ENCODE measurements at regions not wholly inside any gene's neighbourhood (a gene's known extent, or its start where the extent isn't known, plus 50 kb on each side); places are given as distances from the start of the nearest gene placed in this dataset.

- FAIRE-seq (no peak), DNase-seq (ENCODE audit: low read depth) (no peak)
- Histone ChIP-seq H3K4me1 (ENCODE audit: insufficient read depth, low read length) (no peaks in the 10 kb centered on the region), H3K27ac (ENCODE audit: low read depth, low read length) (no peak overlapping the region), H3K9me3 (ENCODE audit: insufficient read depth, low read depth, low read length) (no peaks in the 10 kb centered on the region), H4K20me1 (ENCODE audit: insufficient read depth, low read length) (no peaks in the 10 kb centered on the region), H3K79me2 (ENCODE audit: insufficient read depth, low read length) (no peaks in the 10 kb centered on the region), H3K4me2 (ENCODE audit: low read length) (no peak overlapping the region), H3K36me3 (ENCODE audit: insufficient read depth, low read length) (no peaks in the 10 kb centered on the region), H2AFZ (ENCODE audit: low read depth, low read length) (no peak overlapping the region), H3K27me3 (ENCODE audit: insufficient read depth, low read length) (no peaks in the 10 kb centered on the region), H3K4me3 (ENCODE audit: insufficient read depth, low read depth, low read length) (no peak overlapping the region), H3K9ac (ENCODE audit: low read length) (no peak overlapping the region)
- TF ChIP-seq CTCF (IDR thresholded peaks at IDR 0.05; ENCODE audit: insufficient read depth, low read depth, low read length), result no peak
- TF ChIP-seq EZH2 (IDR thresholded peaks at IDR 0.05; ENCODE audit: insufficient read depth, low read length), result no peak
- Mint-ChIP-seq H3K9me3 (ENCODE audit: unreplicated experiment) (no peaks in the 10 kb centered on the region), H3K27me3 (ENCODE audit: low read depth, unreplicated experiment) (no peaks in the 10 kb centered on the region), H3K4me3 (ENCODE audit: unreplicated experiment) (no peak overlapping the region), H3K4me1 (ENCODE audit: low read depth, unreplicated experiment) (peaks cover 5% of the 10 kb centered on the region), H3K27ac (ENCODE audit: unreplicated experiment) (no peak overlapping the region), H3K36me3 (ENCODE audit: low read depth, unreplicated experiment) (no peaks in the 10 kb centered on the region)
These were observed 256.0 kb downstream of the TMEM167A start for GRCh38 chr5:82820961-82821845.

DNA sequence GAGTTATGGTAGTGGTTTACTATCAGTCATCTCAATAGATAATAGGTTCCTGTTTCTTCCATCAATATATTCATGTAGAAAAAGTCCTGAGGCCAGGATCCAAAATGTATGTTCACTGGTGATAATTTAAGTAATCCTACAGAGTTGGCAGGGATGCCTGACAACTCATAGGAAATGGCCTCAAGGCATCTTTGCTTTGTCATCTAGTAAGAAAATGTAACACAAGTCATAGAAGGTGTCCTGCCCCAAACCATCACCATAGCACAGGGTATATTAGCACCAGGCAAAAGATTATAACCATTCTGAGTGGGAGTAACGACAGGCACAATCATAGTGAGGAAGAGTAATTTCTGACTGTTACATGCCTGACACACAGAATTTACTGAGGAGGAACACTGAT is 257.0 kb downstream of the TMEM167A start:
- no peaks in the 10 kb centered on the region for H3K27me3 Mint-ChIP-seq (ENCODE audit: low read depth, unreplicated experiment)
- Histone ChIP-seq H3K27me3 (ENCODE audit: insufficient read depth, low read length) (no peaks in the 10 kb centered on the region), H3K27ac (ENCODE audit: low read depth, low read length) (no peak overlapping the region), H3K4me2 (ENCODE audit: low read length) (no peak overlapping the region), H3K79me2 (ENCODE audit: insufficient read depth, low read length) (no peaks in the 10 kb centered on the region), H4K20me1 (ENCODE audit: insufficient read depth, low read length) (no peaks in the 10 kb centered on the region), H2AFZ (ENCODE audit: low read depth, low read length) (no peak overlapping the region), H3K9ac (ENCODE audit: low read length) (no peak overlapping the region), H3K4me3 (ENCODE audit: insufficient read depth, low read depth, low read length) (no peak overlapping the region), H3K9me3 (ENCODE audit: insufficient read depth, low read depth, low read length) (no peaks in the 10 kb centered on the region), H3K4me1 (ENCODE audit: insufficient read depth, low read length) (no peaks in the 10 kb centered on the region), H3K36me3 (ENCODE audit: insufficient read depth, low read length) (no peaks in the 10 kb centered on the region)
- peaks cover 5% of the 10 kb centered on the region for H3K4me1 Mint-ChIP-seq (ENCODE audit: low read depth, unreplicated experiment)
- no peak overlapping the region for H3K27ac Mint-ChIP-seq (ENCODE audit: unreplicated experiment)
- no peaks in the 10 kb centered on the region for H3K36me3 Mint-ChIP-seq (ENCODE audit: low read depth, unreplicated experiment)
- H3K4me3 Mint-ChIP-seq (ENCODE audit: unreplicated experiment), result no peak overlapping the region
- no peak for FAIRE-seq
- no peak for DNase-seq (ENCODE audit: low read depth)
- no peaks in the 10 kb centered on the region for H3K9me3 Mint-ChIP-seq (ENCODE audit: unreplicated experiment)
- TF ChIP-seq CTCF (IDR thresholded peaks at IDR 0.05; ENCODE audit: insufficient read depth, low read depth, low read length), result no peak
- TF ChIP-seq EZH2 (IDR thresholded peaks at IDR 0.05; ENCODE audit: insufficient read depth, low read length), result no peak
